Activated effector memory CD4-positive, alpha-beta T cell treated with Interleukin-2 at 50 U/mL for 16 hours (primary cell): ENCODE measurements at regions not wholly inside any gene's neighbourhood (a gene's known extent, or its start where the extent isn't known, plus 50 kb on each side); places are given as distances from the start of the nearest gene placed in this dataset.
"Not testable (repeated sequence)": the region's sequence is repeated elsewhere in the genome, so short reads cannot be mapped to it uniquely, and the experiment has no call there.

Source experiments
- DNase-seq: peaks from one replicate; pipeline ENCODE4 v3.0.0-alpha.2; 2020

- no peak for DNase-seq
Observed at GRCh38 chr5:118551716-118552115, 436.6 kb downstream of the DTWD2 start.

DNA sequence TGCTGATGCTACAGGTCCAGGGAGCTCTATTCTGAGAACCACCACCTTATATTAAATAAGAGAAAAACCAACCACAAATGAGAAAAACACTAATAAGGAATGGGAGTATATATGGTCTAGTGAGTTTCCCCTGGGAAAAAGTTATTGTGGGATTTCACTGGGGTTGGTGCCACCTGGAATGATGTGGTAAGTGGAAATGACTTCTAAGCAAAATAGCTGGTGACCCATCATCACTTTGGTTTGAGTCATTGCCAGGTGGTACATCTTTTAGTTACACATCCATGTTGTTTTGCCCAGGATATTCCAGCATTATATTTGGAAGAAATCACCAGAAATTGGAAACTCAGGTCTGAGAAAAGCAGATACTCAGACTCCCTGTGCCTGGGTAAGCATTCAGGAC, 437.3 kb downstream of the DTWD2 start:
- no peak for DNase-seq

GRCh38 chr5:118548761-118549720, 439.3 kb downstream of the DTWD2 start:
- DNase-seq: no peak

- no peak for DNase-seq
Observed at GRCh38 chr5:118545470-118545869, 442.9 kb downstream of the DTWD2 start.

DNA sequence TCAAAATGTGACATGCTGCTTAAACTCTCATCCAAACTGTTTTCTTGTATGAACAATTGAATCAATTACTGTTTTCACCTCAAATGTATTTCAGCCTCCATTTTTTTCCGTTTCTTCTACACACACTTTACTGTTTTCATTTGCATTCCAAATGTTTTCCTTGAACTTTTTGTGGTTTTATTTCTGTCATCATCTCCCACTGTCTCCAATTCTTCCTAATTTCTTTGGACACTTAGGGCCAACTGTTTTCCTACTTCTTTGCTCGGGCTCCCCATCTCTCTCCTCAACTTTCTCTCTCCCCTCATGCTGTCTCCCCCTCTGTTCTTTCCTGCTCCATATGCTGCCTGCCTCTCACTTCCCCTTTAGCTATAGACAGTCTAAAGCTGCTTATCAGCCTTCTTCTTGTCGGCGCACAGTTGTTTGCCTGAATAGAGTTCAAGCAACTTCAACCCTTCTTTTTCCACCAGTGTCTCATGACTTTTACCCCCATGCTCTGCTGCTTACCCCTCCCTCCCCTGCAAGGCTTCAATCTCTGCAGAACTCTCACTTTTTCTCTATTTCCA, 443.4 kb downstream of the DTWD2 start:
- no peak for DNase-seq

DNA sequence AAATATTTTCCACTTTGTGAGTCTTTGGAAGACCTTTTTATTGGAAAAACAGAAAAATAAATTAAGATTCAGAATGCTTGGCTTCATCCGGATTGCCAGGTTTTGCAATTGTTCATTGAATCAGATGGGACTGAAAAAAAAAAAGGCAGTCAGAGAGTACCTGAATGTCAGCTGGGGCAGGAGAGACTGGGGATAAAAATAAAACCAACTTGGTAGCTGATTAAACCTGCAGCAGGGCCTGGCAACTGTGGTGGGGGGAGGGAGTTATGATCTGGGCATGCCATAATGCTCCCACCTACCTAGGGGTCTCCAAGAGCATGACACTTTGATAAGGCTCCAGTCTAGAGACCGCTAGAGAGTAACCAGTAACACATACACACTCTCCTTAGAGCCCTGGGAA, 454.4 kb downstream of the DTWD2 start:
- no peak for DNase-seq

DNA sequence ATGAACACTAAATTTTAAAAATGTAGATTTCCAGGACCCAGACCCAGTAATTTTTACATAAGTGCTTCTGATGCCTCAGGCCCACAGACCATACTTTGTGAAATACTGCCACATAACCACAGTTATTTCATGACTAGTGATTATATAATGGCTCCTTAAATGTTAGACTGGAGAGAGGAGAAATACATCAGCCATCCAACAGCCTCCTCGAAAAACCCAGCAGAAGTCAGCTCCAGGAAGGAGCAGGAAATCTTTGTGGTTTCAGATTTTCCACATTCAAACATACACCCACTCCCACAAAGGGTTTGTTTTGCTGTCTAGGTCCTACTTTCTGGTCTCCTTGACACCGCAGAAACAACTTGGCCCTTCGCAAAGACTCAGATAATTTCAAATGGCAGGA, 455.2 kb downstream of the DTWD2 start:
- no peak for DNase-seq

GRCh38 chr5:118531276-118531675, 457.1 kb downstream of the DTWD2 start:
- no peak for DNase-seq

DNA sequence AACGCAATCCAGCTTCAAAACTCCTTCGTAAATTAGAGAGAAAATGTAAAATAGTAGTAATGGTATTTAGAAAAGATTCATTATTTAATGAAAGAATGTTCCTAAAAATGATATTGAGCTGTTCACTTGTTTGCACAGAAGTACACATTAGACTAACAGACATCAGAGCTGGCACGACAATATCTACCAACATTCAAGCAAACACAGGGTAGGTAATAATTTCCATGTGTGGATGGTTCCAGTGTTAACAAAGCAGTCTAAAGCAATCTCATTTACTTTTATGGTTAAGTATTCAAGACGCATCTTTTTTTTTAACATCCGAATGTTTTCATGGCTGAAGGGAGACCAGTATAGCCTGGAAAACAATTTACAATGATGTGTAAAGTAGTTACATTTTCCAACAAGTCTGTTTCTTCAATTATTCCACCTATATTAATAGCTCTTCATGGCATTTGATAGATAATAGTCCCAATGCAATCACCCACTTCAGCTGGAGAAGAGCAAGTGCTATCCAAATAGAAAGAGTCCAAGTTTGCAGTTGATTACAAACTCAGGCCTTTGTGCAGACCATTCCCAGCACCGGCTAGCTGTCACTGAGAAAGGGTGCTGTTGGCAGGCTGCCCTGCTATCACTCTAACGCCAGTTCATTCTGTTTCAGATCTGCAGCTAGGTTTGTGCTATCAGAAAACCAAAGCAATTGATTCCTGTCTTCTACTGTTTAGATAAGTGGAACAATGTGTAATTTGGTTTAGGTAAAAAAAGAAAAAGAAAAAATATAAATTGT, 458.8 kb downstream of the DTWD2 start:
- DNase-seq: no peak

DNA sequence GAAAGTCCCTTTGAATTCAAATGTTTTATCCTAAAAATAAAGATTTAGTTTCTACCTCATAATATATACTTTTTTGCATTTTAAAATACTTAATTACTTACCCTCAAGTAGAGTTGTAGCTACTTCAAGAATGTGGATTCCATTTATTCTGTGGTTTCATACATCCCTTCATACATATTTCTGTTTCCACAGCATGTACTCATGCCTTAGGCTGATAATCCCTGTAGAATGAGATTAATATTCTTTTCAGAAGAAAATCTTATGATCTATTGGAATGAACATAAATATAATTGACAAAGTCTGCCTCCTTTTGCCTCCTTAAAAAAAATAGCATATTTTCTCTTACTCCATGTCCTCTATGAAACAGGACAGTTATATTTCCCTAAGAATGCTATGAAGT, 465.7 kb downstream of the DTWD2 start:
- DNase-seq: no peak

DNA sequence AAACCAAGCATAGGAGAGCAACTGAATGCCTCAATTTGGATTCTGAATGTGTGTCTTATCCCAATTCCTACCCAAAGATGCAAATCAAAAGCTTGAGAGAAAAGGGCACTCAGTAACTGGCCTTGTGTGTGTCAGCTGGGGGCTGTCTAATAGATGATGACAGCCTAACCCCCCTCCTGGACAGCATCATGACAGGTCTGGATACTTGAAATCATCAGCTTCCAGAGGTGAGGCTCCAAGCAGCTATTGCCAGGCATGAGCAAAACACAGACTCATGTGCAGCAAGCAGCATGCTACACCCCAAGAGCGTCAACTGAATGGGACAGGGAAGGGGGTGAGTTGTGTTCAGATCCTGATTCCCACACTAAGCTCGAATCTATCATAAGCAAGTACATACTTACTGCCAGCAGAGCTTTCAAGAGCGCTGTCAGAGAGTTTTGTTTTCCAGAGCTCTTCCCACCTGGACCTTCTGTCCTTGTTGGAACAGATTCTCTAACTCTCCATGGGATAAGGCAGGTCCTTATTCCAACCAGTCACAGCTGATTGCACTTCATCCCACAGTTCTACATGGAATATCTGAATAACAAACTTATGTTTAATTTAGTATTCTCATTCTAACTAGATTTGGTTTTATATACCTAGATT, 467.5 kb downstream of the DTWD2 start:
- DNase-seq: no peak

DNA sequence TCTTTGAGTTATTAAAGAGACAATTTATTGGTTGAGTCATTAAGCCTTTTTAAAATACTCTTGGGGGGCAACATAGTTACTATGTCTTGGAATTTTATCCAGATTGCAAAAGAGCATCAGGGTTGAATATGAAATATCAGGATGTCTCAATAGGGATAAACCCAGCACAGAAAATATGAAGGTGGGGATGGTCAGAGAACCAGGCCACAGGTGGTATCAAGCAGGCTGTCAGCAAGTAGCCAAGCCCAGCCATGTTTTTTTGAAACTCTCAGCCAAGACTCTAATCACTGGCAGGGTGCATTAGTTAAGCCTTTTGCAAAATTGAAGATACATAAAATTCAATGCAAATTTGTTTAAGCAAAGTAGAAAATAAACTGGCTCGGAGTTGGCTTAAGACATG, 468.9 kb downstream of the DTWD2 start:
- DNase-seq: no peak

DNA sequence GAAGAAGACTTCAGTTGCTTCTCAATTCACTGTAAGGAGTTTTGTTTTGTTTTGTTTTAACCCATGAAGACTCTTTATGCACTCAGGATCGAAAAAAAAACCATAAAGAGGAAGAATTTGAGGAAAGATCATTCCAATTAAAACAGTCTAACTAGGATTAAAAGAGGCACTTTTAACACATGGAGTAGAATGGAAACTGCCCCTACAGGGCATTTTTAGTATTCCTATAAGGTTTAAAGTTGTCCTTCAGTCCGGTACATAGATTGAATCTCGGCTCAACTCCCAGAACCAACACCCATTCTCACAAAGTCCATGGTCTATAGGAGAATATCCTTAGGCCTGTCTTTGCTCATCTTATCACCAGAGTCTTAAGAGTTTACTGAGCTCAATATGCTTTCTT, 469.6 kb downstream of the DTWD2 start:
- no peak for DNase-seq

GRCh38 chr5:118511846-118512245, 476.5 kb downstream of the DTWD2 start:
- DNase-seq: no peak

DNA sequence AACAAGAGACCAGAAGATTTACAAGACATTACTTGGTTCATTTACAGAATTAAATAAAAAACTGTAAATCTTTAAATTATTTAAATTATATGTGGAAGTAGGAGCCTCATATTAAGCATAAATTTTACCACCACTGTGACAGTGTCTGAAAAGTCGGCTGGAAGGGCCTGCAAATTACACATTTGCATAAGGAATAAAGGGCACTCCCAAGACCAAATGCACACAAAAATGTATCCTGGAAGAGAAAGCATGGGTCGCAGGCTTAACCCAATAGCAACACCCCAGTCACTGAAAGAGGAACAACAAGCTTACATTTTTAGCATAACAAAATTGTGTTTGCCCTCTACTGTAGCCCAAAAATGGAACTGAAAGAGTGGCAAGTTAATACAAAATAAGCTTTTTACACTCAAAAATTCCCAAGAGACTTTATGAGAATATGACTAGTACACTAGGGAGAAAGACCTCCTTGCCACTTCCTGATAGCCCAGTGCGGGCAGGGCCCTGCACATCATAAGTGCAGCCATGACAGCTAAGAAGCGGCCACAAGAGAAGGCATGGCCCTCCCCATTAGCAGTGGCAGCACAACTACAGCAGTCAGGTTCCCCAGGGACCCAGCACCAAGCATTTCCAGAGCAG, 482.0 kb downstream of the DTWD2 start:
- no peak for DNase-seq

GRCh38 chr5:118502232-118502631, 486.1 kb downstream of the DTWD2 start:
- DNase-seq: not testable (repeated sequence)

DNA sequence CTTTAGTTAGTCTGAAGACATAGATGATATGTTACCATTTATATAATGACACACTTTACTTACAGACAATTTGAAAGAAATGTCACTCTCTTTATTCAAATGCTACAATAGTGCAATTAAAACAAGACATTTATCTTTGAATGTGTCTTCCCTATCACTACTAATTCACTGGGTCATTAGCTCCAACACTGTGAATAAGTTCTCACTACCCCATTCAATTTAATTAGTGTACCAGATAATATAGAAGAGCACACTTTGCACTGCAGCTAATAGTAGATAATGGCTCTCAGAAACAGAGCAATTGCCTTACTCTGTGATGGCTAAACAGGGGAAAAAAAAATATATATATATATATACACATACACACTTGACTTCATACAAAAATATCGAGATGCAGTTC, 497.0 kb downstream of the DTWD2 start:
- no peak for DNase-seq

DNA sequence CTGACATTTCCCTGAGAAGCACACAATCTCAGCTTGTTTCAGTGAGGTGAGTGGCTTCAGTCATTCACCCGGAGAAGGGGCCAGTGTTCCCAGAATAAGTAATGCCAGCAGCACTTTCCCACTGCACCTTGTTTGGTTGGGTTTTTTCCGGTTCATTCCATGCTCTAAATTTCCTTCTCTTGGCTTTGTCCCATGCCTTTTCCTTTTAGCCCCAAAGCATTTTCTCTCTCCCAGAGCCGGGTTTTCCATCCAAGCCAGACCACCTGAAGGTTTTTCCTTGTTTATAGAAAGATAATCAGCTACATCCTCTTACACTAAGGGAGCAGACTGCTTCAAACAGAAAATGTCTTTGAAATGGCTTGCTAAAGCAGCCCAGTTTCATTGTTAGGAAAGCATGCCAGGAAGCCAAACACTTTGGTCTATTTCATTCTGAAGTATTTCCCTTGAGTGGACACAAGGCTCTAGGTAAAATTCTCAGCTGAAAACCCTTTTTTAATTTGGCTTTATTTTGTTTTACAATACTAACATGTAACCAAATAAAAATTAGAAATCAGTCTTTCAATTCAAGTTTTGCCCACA, 501.6 kb downstream of the DTWD2 start:
- DNase-seq: no peak

DNA sequence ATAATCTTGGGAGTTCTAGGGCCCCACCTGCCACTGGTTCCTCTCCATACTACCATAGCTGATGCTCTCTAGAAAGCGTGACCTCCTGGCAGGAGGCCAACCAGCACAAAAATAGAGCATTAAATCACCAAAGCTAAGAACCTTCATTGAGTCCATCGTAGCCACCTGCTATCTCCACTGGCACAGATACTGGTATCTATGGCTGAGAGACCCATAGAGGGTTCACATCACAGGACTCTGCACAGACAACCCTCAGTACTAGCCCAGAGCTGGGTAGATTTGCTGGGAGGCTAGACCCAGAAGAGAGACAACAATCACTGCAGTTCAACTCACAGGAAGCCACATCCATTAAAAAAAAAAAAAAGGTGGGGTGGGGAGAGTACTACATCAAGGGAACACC, 509.1 kb downstream of the DTWD2 start:
- DNase-seq: no peak

GRCh38 chr5:118478852-118479251, 509.5 kb downstream of the DTWD2 start:
- no peak for DNase-seq

GRCh38 chr5:118468085-118468484, 520.3 kb downstream of the DTWD2 start:
- DNase-seq: no peak

DNA sequence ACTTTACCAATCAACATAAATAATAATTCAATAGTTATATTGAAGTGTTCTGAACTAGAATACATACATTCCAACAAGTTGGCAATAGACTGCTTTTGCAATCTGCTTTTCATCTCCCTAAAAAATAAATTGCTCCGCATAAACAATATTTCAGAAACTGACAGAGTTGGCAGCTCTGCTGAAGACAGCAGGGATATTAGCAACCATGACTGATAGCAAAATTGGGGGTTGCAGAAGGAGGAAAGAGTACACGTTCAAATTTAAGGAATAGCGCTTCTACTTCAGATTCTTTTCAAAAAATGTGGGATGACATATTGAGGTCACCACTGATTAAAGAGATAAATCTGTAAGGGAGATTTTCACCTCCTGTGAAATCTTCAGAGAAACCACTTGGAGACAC, 521.2 kb downstream of the DTWD2 start:
- no peak for DNase-seq
